Karpas-422 (cell line): ENCODE measurements at regions not wholly inside any gene's neighbourhood (a gene's known extent, or its start where the extent isn't known, plus 50 kb on each side); places are given as distances from the start of the nearest gene placed in this dataset.

Experiments
- DNase-seq: peaks from one replicate; pipeline ENCODE4 v3.0.0-alpha.2; 2015
- H2AFZ ChIP-seq: fragments of 200-600 bp; sonication (generic); 2 replicates; pipeline ENCODE4 v1.6.1; 2014; ENCODE audit warnings: antibody characterized with exemption, low read length, mixed read lengths
- H3K27ac ChIP-seq: fragments of 200-600 bp; sonication (generic); 2 replicates; pipeline ENCODE4 v1.5.1; 2014; ENCODE audit warnings: mild to moderate bottlenecking, low read length, moderate library complexity
- H3K27me3 ChIP-seq: fragments of 200-600 bp; sonication (generic); 2 replicates; pipeline ENCODE4 v1.6.1; 2014; ENCODE audit warnings: low read length, mixed read lengths
- H3K36me3 ChIP-seq: fragments of 200-600 bp; sonication (generic); 2 replicates; pipeline ENCODE4 v1.6.1; 2014; ENCODE audit warnings: low read length, mixed read lengths; ENCODE audit not compliant: insufficient read depth
- H3K4me1 ChIP-seq: fragments of 200-600 bp; sonication (generic); 2 replicates; pipeline ENCODE4 v1.6.1; 2014; ENCODE audit warnings: mild to moderate bottlenecking, low read length, mixed read lengths
- H3K4me2 ChIP-seq: fragments of 200-600 bp; sonication (generic); 2 replicates; pipeline ENCODE4 v1.6.1; 2014; ENCODE audit warnings: low read length, low read depth, mild to moderate bottlenecking; ENCODE audit not compliant: poor library complexity, severe bottlenecking
- H3K4me3 ChIP-seq: fragments of 200-600 bp; sonication (generic); 2 replicates; pipeline ENCODE4 v1.5.1; 2014; ENCODE audit warnings: mild to moderate bottlenecking, antibody characterized with exemption, low read length, mixed read lengths
- H3K79me2 ChIP-seq: fragments of 200-600 bp; sonication (generic); 2 replicates; pipeline ENCODE4 v1.6.1; 2014; ENCODE audit warnings: mild to moderate bottlenecking, low read length, mixed read lengths
- H3K9ac ChIP-seq: fragments of 200-600 bp; sonication (generic); 2 replicates; pipeline ENCODE4 v1.6.0; 2014; ENCODE audit warnings: low read length
- H3K9me2 ChIP-seq: fragments of 200-600 bp; sonication (generic), shearing (Covaris generic); replicated peaks from 2 replicates; pipeline ENCODE4 v1.6.0; 2014; ENCODE audit warnings: mild to moderate bottlenecking, low read length, moderate library complexity; ENCODE audit not compliant: insufficient read depth
- H3K9me3 ChIP-seq: fragments of 300-700, 200-600 bp; sonication (generic); 2 replicates; pipeline ENCODE4 v1.6.1; 2014; ENCODE audit warnings: low read length, mixed read lengths
- H4K20me1 ChIP-seq: fragments of 200-600 bp; sonication (generic); 2 replicates; pipeline ENCODE4 v1.6.1; 2014; ENCODE audit warnings: mild to moderate bottlenecking, antibody characterized with exemption, low read length, low read depth; ENCODE audit not compliant: insufficient read depth

GRCh38 chr12:16972923-16973770, 367.2 kb upstream of the LMO3 start:
- Histone ChIP-seq H3K9me2 (no peaks in the 10 kb centered on the region; the same call in 1 of the 2 replicates), H3K36me3 (no peaks in the 10 kb centered on the region), H3K9ac (no peak overlapping the region), H3K4me1 (no peaks in the 10 kb centered on the region), H3K27ac (no peak overlapping the region), H4K20me1 (no peaks in the 10 kb centered on the region), H3K4me3 (no peak overlapping the region), H3K4me2 (no peak overlapping the region), H3K27me3 (no peaks in the 10 kb centered on the region), H2AFZ (no peak overlapping the region), H3K9me3 (peaks cover 21% of the 10 kb centered on the region), H3K79me2 (no peaks in the 10 kb centered on the region)
- DNase-seq = no peak

DNA sequence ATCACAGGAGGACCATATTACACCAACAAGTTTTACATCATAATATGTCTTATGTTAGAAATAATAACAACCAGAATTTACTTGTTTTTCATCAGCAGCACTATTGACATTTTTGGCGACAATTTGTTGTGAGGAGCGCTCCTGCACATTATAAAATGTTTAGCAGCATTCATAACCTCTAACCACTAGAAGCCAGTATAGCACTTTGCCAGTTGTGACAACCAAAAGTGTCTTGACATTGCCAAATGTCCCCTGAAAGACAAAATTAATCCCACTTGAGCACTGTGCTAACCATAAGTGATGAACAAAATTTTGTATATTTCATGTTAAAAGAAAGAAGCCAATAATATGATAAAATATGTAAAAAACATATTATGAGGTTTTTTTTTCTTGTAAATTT, 356.9 kb upstream of the LMO3 start:
- Histone ChIP-seq H3K27me3 (no peaks in the 10 kb centered on the region), H3K9me2 (no peaks in the 10 kb centered on the region), H3K36me3 (no peaks in the 10 kb centered on the region), H3K4me2 (no peak overlapping the region), H4K20me1 (no peaks in the 10 kb centered on the region), H3K9me3 (peaks cover 14% of the 10 kb centered on the region), H3K4me1 (no peaks in the 10 kb centered on the region), H3K9ac (no peak overlapping the region), H3K79me2 (no peaks in the 10 kb centered on the region), H3K27ac (no peak overlapping the region), H3K4me3 (no peak overlapping the region), H2AFZ (no peak overlapping the region)
- no peak for DNase-seq

GRCh38 chr12:16955083-16955657, 349.2 kb upstream of the LMO3 start:
- Histone ChIP-seq H3K79me2 (no peaks in the 10 kb centered on the region), H3K9ac (no peak overlapping the region), H3K4me3 (no peak overlapping the region), H3K27ac (no peak overlapping the region), H3K9me2 (no peaks in the 10 kb centered on the region), H4K20me1 (no peaks in the 10 kb centered on the region), H2AFZ (no peak overlapping the region), H3K4me2 (no peak overlapping the region), H3K4me1 (no peaks in the 10 kb centered on the region), H3K27me3 (no peaks in the 10 kb centered on the region), H3K9me3 (peaks cover 11% of the 10 kb centered on the region), H3K36me3 (no peaks in the 10 kb centered on the region)
- no peak for DNase-seq

- Histone ChIP-seq H3K27me3 (no peaks in the 10 kb centered on the region), H2AFZ (no peak overlapping the region), H3K79me2 (no peaks in the 10 kb centered on the region), H3K4me3 (no peak overlapping the region), H3K4me1 (no peaks in the 10 kb centered on the region), H3K9me3 (peaks cover 7% of the 10 kb centered on the region), H3K36me3 (no peaks in the 10 kb centered on the region), H3K9ac (no peak overlapping the region), H4K20me1 (no peaks in the 10 kb centered on the region), H3K4me2 (no peak overlapping the region), H3K9me2 (no peaks in the 10 kb centered on the region), H3K27ac (no peak overlapping the region)
- no peak for DNase-seq
Measured at GRCh38 chr12:16949871-16950667, 344.1 kb upstream of the LMO3 start.

GRCh38 chr12:16949371-16949770, 343.4 kb upstream of the LMO3 start:
- Histone ChIP-seq H4K20me1 (no peaks in the 10 kb centered on the region), H3K4me1 (no peaks in the 10 kb centered on the region), H3K79me2 (no peaks in the 10 kb centered on the region)

DNA sequence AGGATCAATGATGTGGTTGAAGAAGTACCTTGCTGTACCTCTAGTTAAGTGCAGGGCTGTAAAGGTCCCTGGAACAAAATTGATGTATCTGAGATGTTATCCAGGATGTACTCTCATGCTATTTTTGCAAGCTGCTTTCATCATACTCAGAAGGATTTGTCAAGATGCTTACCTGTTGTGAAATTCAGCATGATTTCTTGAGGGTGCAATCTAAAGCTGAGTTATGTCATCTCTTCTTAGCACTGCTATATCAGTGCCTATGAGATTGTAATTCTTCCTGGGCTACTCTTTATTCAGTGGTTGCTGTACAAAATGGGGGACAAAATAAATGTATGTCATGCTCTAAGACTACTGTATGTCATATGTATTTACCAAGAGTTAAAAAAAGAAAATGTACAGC, 340.7 kb upstream of the LMO3 start:
- no peak overlapping the region for H3K27ac ChIP-seq
- H3K27me3 ChIP-seq = no peaks in the 10 kb centered on the region
- peaks cover 16% of the 10 kb centered on the region; the same call in 1 of the 2 replicates for H3K9me3 ChIP-seq
- H3K4me3 ChIP-seq = no peak overlapping the region
- H3K36me3 ChIP-seq = no peaks in the 10 kb centered on the region
- DNase-seq = no peak
- no peaks in the 10 kb centered on the region for H3K4me1 ChIP-seq
- no peak overlapping the region for H2AFZ ChIP-seq
- H4K20me1 ChIP-seq = no peaks in the 10 kb centered on the region
- H3K4me2 ChIP-seq = no peak overlapping the region
- no peaks in the 10 kb centered on the region for H3K9me2 ChIP-seq
- no peak overlapping the region for H3K9ac ChIP-seq
- H3K79me2 ChIP-seq = no peaks in the 10 kb centered on the region

More at GRCh38 chr12:16949371-16949770, 343.4 kb upstream of the LMO3 start:
- Histone ChIP-seq H2AFZ (no peak overlapping the region), H3K27ac (no peak overlapping the region), H3K4me3 (no peak overlapping the region), H3K9me3 (peaks cover 7% of the 10 kb centered on the region), H3K27me3 (no peaks in the 10 kb centered on the region), H3K4me2 (no peak overlapping the region), H3K9me2 (no peaks in the 10 kb centered on the region), H3K9ac (no peak overlapping the region), H3K36me3 (no peaks in the 10 kb centered on the region)
- no peak for DNase-seq

GRCh38 chr12:16939871-16940306, 333.9 kb upstream of the LMO3 start:
- H3K36me3 ChIP-seq = no peaks in the 10 kb centered on the region
- H3K27ac ChIP-seq = no peak overlapping the region
- no peak overlapping the region for H3K4me3 ChIP-seq
- no peaks in the 10 kb centered on the region for H3K4me1 ChIP-seq
- no peaks in the 10 kb centered on the region for H4K20me1 ChIP-seq
- no peaks in the 10 kb centered on the region for H3K79me2 ChIP-seq
- H3K4me2 ChIP-seq = no peak overlapping the region
- peak; percentile 88 for DNase-seq
- peaks cover 20% of the 10 kb centered on the region; the same call in 1 of the 2 replicates for H3K9me3 ChIP-seq
- H3K27me3 ChIP-seq = no peaks in the 10 kb centered on the region
- 0 out of 2 replicates have a peak overlapping the region, but pooled peaks have one; percentile 30 for H2AFZ ChIP-seq
- H3K9ac ChIP-seq = no peak overlapping the region
- no peaks in the 10 kb centered on the region for H3K9me2 ChIP-seq

DNA sequence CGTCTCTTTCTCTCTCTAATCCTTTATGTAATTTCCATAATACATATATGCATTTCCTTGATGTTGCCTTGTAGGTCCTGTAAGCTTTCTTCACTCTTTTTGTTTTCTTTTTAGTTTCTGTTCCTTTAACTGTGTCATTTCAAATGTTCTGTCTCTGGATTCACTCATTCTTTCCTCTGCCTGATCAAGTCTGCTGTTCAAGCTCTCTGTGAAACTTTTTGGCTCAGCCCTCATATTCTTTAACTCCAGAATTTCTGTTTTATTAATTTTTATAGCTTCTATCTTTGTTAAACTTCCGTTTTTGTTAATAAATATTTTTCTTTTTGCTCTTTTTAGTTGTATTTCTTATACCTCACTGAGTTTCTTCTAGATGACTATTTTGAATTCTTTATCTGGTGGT, 321.3 kb upstream of the LMO3 start:
- Histone ChIP-seq H3K36me3 (no peaks in the 10 kb centered on the region), H3K79me2 (no peaks in the 10 kb centered on the region), H3K4me2 (no peak overlapping the region), H3K9me2 (no peaks in the 10 kb centered on the region), H3K9ac (no peak overlapping the region), H3K27me3 (no peaks in the 10 kb centered on the region), H2AFZ (no peak overlapping the region), H3K4me3 (no peak overlapping the region), H4K20me1 (no peaks in the 10 kb centered on the region), H3K4me1 (no peaks in the 10 kb centered on the region), H3K27ac (no peak overlapping the region), H3K9me3 (peaks cover 33% of the 10 kb centered on the region)
- no peak for DNase-seq
